K562 (cell line): ENCODE measurements at regions not wholly inside any gene's neighbourhood (a gene's known extent, or its start where the extent isn't known, plus 50 kb on each side); places are given as distances from the start of the nearest gene placed in this dataset.

Source experiments
- ASH1L ChIP-seq: fragments of 450-650 bp; IDR thresholded peaks from 2 replicates; pipeline ENCODE4 v1.6.1; 2018; ENCODE audit warnings: borderline replicate concordance, mild to moderate bottlenecking, low read depth; ENCODE audit not compliant: partially characterized antibody
- CBX2 ChIP-seq: fragments of 200-600 bp; sonication (generic); IDR thresholded peaks from one replicate; pipeline ENCODE4 v1.6.1; 2012; ENCODE audit warnings: mild to moderate bottlenecking, low read length, inconsistent platforms; ENCODE audit not compliant: insufficient read depth, poor library complexity, severe bottlenecking
- COPS2 ChIP-seq: fragments of 450-650 bp; conservative IDR thresholded peaks from 2 replicates; pipeline ENCODE4 v1.6.1; 2016; ENCODE audit warnings: mild to moderate bottlenecking, moderate library complexity
- KAT2B ChIP-seq: IDR thresholded peaks from one replicate; pipeline ENCODE4 v1.6.1; 2012; ENCODE audit warnings: low read depth, mild to moderate bottlenecking, control low read depth, inconsistent platforms, low read length, moderate library complexity
- MAZ ChIP-seq, 2 experiments: fragments of 450-650 bp in 1 of 2; sonication (generic) in 1 of 2; formaldehyde crosslinking; IDR thresholded peaks in 1 of 2; conservative IDR thresholded peaks in 1 of 2; 2 replicates each; pipeline versions ENCODE4 v1.4.0 to v1.5.0; 2020; ENCODE audit warnings: mild to moderate bottlenecking in 1 of 2, missing genetic modification reagents in 1 of 2
- NELFE ChIP-seq: IDR thresholded peaks from 2 replicates; pipeline ENCODE4 v1.6.1; 2011; ENCODE audit warnings: mild to moderate bottlenecking; ENCODE audit not compliant: insufficient read depth, insufficient read length
- PRMT5 ChIP-seq: sonication (generic); formaldehyde crosslinking; IDR thresholded peaks from 2 replicates; pipeline ENCODE4 v1.5.0; 2020; ENCODE audit warnings: missing genetic modification reagents
- RB1 ChIP-seq: fragments of 450-650 bp; IDR thresholded peaks from 2 replicates; pipeline ENCODE4 v1.6.1; 2017; ENCODE audit warnings: low read depth, mild to moderate bottlenecking
- SETDB1 ChIP-seq: IDR thresholded peaks from one replicate; pipeline ENCODE4 v1.6.1; 2012; ENCODE audit warnings: low read length, control low read depth, inconsistent platforms
- SRSF9 ChIP-seq: fragments of 200-400 bp; formaldehyde crosslinking; IDR thresholded peaks from 2 replicates; pipeline ENCODE4 v1.6.1; 2017; ENCODE audit warnings: low read depth, low read length, borderline replicate concordance
- TEAD2 ChIP-seq: fragments of 450-650 bp; IDR thresholded peaks from 2 replicates; pipeline ENCODE4 v1.6.1; 2016; ENCODE audit warnings: missing genetic modification characterization, control low read depth, missing compliant biosample characterization
- ZNF408 ChIP-seq: fragments of 250-450 bp; sonication (Bioruptor Pico); IDR thresholded peaks from 2 replicates; pipeline ENCODE4 v1.4.0; 2020; ENCODE audit warnings: low read depth, mild to moderate bottlenecking, moderate library complexity
- TF ChIP-seq, protein P1 (sequence below): fragments of 450-650 bp; IDR thresholded peaks from 2 replicates; pipeline ENCODE4 v1.7.1; 2018; ENCODE audit warnings: mild to moderate bottlenecking, low read depth; ENCODE audit not compliant: partially characterized antibody
- TF ChIP-seq, protein P2 (sequence below), 2 experiments: fragments of 450-650 bp; formaldehyde crosslinking in 1 of 2; IDR thresholded peaks; 2 replicates each; pipeline versions ENCODE4 v1.4.0 to v1.6.1; 2014 to 2020; ENCODE audit warnings: mild to moderate bottlenecking in 2 of 2, borderline replicate concordance in 1 of 2, low read depth in 1 of 2
- TF ChIP-seq, protein P3 (sequence below): sonication (generic); formaldehyde crosslinking; IDR thresholded peaks from 2 replicates; pipeline ENCODE4 v1.5.0; 2020; ENCODE audit warnings: missing genetic modification reagents

DNA sequence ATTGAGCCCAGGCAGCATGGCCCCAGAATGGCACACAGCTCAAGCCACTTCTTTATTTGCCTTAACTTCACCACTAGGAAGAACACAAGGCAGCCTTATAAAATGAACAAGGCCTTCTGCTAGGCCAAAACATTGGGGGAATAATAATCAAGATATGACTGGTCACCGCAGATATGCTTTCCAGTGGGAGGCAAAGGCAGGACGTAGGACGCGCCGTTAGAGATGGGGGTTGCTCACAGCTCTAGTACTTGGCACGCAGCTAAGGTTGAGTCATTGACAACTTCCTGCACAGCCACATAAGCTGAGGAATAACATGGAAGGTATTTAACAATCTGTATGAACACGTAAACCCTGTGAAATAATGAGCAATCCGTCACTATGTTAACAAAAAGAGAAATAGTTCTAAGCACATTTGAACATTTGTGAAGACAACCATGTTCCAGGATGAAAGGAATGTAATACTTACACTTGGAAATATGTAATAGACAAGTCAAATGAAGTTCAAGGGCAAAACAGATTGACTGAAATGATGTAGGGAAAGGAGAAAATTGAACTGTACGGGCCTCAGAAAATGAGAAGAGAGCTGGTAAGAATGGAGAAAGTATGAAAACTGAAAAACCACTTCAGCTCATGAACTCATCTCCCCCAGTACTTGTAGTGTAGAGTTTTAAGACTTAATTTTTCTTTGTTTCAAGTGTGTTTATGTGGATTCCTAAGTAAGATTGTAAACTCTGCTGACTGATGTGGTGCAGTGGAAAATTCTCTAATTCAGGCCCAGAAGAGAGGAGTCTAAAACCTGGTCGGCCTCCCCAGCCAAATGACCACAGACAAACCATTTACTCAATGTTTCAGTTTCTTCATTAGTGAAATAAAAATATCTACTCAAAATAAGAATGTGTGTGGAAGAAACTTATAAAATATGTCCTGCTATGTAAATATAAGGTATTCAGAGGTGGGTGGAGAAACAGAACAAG, 59.3 kb upstream of the CCDC91 start (continued):
- TF ChIP-seq, protein P1, sequence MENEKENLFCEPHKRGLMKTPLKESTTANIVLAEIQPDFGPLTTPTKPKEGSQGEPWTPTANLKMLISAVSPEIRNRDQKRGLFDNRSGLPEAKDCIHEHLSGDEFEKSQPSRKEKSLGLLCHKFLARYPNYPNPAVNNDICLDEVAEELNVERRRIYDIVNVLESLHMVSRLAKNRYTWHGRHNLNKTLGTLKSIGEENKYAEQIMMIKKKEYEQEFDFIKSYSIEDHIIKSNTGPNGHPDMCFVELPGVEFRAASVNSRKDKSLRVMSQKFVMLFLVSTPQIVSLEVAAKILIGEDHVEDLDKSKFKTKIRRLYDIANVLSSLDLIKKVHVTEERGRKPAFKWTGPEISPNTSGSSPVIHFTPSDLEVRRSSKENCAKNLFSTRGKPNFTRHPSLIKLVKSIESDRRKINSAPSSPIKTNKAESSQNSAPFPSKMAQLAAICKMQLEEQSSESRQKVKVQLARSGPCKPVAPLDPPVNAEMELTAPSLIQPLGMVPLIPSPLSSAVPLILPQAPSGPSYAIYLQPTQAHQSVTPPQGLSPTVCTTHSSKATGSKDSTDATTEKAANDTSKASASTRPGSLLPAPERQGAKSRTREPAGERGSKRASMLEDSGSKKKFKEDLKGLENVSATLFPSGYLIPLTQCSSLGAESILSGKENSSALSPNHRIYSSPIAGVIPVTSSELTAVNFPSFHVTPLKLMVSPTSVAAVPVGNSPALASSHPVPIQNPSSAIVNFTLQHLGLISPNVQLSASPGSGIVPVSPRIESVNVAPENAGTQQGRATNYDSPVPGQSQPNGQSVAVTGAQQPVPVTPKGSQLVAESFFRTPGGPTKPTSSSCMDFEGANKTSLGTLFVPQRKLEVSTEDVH = peak; percentile 41
- no peak for TF ChIP-seq KAT2B
- TF ChIP-seq, protein P2, sequence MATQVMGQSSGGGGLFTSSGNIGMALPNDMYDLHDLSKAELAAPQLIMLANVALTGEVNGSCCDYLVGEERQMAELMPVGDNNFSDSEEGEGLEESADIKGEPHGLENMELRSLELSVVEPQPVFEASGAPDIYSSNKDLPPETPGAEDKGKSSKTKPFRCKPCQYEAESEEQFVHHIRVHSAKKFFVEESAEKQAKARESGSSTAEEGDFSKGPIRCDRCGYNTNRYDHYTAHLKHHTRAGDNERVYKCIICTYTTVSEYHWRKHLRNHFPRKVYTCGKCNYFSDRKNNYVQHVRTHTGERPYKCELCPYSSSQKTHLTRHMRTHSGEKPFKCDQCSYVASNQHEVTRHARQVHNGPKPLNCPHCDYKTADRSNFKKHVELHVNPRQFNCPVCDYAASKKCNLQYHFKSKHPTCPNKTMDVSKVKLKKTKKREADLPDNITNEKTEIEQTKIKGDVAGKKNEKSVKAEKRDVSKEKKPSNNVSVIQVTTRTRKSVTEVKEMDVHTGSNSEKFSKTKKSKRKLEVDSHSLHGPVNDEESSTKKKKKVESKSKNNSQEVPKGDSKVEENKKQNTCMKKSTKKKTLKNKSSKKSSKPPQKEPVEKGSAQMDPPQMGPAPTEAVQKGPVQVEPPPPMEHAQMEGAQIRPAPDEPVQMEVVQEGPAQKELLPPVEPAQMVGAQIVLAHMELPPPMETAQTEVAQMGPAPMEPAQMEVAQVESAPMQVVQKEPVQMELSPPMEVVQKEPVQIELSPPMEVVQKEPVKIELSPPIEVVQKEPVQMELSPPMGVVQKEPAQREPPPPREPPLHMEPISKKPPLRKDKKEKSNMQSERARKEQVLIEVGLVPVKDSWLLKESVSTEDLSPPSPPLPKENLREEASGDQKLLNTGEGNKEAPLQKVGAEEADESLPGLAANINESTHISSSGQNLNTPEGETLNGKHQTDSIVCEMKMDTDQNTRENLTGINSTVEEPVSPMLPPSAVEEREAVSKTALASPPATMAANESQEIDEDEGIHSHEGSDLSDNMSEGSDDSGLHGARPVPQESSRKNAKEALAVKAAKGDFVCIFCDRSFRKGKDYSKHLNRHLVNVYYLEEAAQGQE (IDR thresholded peaks at IDR 0.05; ENCODE audit: borderline replicate concordance) = peak; percentile 24; the same call in 1 of the 2 replicates
- TF ChIP-seq, protein P2 (CRISPR knock-in tag; IDR thresholded peaks at IDR 0.05; ENCODE audit: low read depth) = no peak
- no peak for TF ChIP-seq NELFE
- TF ChIP-seq SETDB1 = no peak
- no peak for TF ChIP-seq CBX2
- TF ChIP-seq TEAD2 (tag) = 0 out of 2 replicates have a peak, but pooled peaks have one; percentile 13
- TF ChIP-seq PRMT5 (CRISPR knock-in tag) = no peak
- TF ChIP-seq RB1 = no peak
- TF ChIP-seq ASH1L = no peak
- TF ChIP-seq COPS2 = no peak
- no peak for TF ChIP-seq ZNF408 (CRISPR knock-in tag)
- peak; percentile 62 to 72; a peak in 2 of 4 replicates for TF ChIP-seq MAZ (CRISPR knock-in tag; conservative IDR thresholded peaks at IDR 0.05 in 1 of 2, IDR thresholded peaks at IDR 0.05 in 1 of 2)
- no peak for TF ChIP-seq SRSF9
- TF ChIP-seq, protein P3, sequence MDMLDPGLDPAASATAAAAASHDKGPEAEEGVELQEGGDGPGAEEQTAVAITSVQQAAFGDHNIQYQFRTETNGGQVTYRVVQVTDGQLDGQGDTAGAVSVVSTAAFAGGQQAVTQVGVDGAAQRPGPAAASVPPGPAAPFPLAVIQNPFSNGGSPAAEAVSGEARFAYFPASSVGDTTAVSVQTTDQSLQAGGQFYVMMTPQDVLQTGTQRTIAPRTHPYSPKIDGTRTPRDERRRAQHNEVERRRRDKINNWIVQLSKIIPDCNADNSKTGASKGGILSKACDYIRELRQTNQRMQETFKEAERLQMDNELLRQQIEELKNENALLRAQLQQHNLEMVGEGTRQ (CRISPR knock-in tag) = no peak
